Vagina (tissue), 2 donors: ENCODE measurements at regions not wholly inside any gene's neighbourhood (a gene's known extent, or its start where the extent isn't known, plus 50 kb on each side); places are given as distances from the start of the nearest gene placed in this dataset.

Experiments used
- DNase-seq, 2 donors: peaks; one replicate each; pipeline ENCODE4 v3.0.0-alpha.2; 2017; ENCODE audit errors: extremely low spot score in 2 of 2
- H3K27ac ChIP-seq: fragments of 200-600 bp; sonication (generic); one replicate; pipeline ENCODE4 v1.5.1; 2019
- H3K27me3 ChIP-seq: fragments of 200-600 bp; sonication (generic); one replicate; pipeline ENCODE4 v1.5.1; 2019
- H3K36me3 ChIP-seq, 2 donors: fragments of 200-600 bp; sonication (generic); one replicate each; pipeline ENCODE4 v1.5.1; 2017 to 2019
- H3K4me1 ChIP-seq: fragments of 200-600 bp; sonication (generic); one replicate; pipeline ENCODE4 v1.5.1; 2019
- H3K4me3 ChIP-seq, 2 donors: fragments of 200-600 bp; sonication (generic); 1 replicate in 1 of 2; 2 replicates in 1 of 2; pipeline ENCODE4 v1.5.1; 2016 to 2019
- H3K9me3 ChIP-seq: fragments of 200-600 bp; sonication (generic); one replicate; pipeline ENCODE4 v1.5.1; 2019
- POLR2A ChIP-seq, 2 donors: fragments of 450-650 bp; IDR thresholded peaks; one replicate each; pipeline ENCODE4 v1.6.1; 2017; ENCODE audit warnings: antibody characterized with exemption in 2 of 2, mild to moderate bottlenecking in 2 of 2, moderate library complexity in 2 of 2
- POLR2AphosphoS5 ChIP-seq, 2 donors: sonication (generic); formaldehyde crosslinking; IDR thresholded peaks; one replicate each; pipeline ENCODE4 v1.9.0; 2017; ENCODE audit warnings: antibody characterized with exemption in 2 of 2, mild to moderate bottlenecking in 2 of 2, low read depth in 1 of 2; ENCODE audit not compliant: insufficient read depth in 1 of 2
- intact Hi-C: fragments of 100-400 bp; cut with DNase I; formaldehyde crosslinking; loops from one replicate; pipeline ENCODE4 v1.15.1; 2023
- TF ChIP-seq, protein P1 (sequence below), 3 experiments: fragments of 450-650 bp in 2 of 3; fragments of 200-600 bp in 1 of 3; sonication (generic) in 1 of 3; IDR thresholded peaks; one replicate each; pipeline ENCODE4 v1.5.1; 2017 to 2019; ENCODE audit warnings: antibody characterized with exemption in 3 of 3, mild to moderate bottlenecking in 2 of 3, moderate library complexity in 2 of 3

DNA sequence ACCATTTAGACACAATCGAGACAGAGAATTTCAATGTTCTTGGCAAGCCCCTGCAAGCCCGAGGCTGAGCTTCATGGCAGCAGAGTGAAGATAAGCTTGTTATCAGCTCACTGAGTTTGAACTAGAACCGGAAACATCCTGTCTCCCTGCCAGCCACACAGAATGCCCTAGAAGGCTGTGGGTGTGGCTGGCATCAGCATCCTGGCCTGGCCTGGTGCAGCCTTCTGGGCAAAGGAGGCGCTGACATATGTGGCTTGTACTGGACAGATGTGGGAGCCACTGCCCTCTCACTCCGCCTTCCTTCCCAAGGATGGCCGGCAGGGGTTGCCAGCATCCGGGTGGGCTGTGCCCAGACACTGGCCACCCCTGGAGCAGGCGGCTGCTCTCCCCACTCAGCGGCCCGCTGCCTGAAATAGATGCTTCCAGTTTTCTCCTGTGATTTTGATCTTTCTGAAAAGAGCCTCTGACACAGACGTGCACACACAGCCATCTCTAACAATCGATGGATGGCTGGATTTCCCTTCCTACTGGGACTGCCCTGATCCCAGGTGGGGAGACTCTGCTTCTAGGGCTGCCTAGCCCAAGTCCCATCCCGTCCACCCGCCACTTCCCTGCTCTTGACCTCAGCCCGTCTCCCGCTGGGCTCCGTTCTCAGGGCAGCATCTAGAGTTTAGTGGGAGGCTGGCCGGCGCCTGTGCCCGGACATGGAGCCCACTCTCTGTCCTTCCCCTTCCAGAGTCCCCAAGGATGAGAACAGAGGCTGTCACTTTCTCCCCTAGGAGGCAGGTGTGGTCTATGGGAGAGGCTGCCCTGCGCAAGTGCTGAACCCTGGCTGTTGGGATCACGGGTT lies 149.7 kb downstream of the CTTN start:
- Histone ChIP-seq H3K4me3 (no peak overlapping the region), H3K27me3 (no peaks in the 10 kb centered on the region), H3K4me1 (no peaks in the 10 kb centered on the region), H3K36me3 (no peaks in the 10 kb centered on the region), H3K27ac (no peak overlapping the region), H3K9me3 (no peaks in the 10 kb centered on the region)
- intact Hi-C loops = no loop called here
- TF ChIP-seq, protein P1, sequence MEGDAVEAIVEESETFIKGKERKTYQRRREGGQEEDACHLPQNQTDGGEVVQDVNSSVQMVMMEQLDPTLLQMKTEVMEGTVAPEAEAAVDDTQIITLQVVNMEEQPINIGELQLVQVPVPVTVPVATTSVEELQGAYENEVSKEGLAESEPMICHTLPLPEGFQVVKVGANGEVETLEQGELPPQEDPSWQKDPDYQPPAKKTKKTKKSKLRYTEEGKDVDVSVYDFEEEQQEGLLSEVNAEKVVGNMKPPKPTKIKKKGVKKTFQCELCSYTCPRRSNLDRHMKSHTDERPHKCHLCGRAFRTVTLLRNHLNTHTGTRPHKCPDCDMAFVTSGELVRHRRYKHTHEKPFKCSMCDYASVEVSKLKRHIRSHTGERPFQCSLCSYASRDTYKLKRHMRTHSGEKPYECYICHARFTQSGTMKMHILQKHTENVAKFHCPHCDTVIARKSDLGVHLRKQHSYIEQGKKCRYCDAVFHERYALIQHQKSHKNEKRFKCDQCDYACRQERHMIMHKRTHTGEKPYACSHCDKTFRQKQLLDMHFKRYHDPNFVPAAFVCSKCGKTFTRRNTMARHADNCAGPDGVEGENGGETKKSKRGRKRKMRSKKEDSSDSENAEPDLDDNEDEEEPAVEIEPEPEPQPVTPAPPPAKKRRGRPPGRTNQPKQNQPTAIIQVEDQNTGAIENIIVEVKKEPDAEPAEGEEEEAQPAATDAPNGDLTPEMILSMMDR (IDR thresholded peaks at IDR 0.05) = no peak
- no peak for TF ChIP-seq POLR2AphosphoS5 (IDR thresholded peaks at IDR 0.05; ENCODE audit: insufficient read depth in 1 of 2, low read depth in 1 of 2)
- TF ChIP-seq POLR2A (IDR thresholded peaks at IDR 0.05) = no peak
- DNase-seq = no peak

DNA sequence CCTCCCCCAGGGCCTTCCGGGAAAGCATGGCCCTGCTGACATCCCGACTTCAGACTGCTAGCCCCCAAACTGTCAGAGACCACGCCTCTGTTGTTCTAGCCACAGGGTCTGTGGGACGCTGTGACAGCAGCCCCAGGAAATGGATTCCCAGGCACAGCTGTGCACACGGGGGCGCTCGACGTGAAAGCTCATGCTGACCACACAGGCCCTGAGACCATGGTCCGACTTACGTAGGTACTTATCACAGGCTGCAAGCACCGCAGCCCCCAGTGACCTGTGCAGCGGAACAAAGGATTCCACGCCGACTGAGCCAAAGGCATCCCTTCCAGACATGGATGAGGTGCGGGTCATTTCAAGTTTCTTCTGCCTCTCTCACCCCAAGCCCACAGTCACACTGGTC lies 150.6 kb downstream of the CTTN start:
- Histone ChIP-seq H3K27me3 (no peaks in the 10 kb centered on the region), H3K4me3 (no peak overlapping the region), H3K36me3 (no peaks in the 10 kb centered on the region), H3K27ac (no peak overlapping the region), H3K4me1 (no peaks in the 10 kb centered on the region), H3K9me3 (no peaks in the 10 kb centered on the region)
- no peak for TF ChIP-seq POLR2A (IDR thresholded peaks at IDR 0.05)
- TF ChIP-seq, protein P1 (IDR thresholded peaks at IDR 0.05) = no peak
- TF ChIP-seq POLR2AphosphoS5 (IDR thresholded peaks at IDR 0.05; ENCODE audit: insufficient read depth in 1 of 2, low read depth in 1 of 2) = no peak
- intact Hi-C loops = no loop called here
- no peak for DNase-seq

DNA sequence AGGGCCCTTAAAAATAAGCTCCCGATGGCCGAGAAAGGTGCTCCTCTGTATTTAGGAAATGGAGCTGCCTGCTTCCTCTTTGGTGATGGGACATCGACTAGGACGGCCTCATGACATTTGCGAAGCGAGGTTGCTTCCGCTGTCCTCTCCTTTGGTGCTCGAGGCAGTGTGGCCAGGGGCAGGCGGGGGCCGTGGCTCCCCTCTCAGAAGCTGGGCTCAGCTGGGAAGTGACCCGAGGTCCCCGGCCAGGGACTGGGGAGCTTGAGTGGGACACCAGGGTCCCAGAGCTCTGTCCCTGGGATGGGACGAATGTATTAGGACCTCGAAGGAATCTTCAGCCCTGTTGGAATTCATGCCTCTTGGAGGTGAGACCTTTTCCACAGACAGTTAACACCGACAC lies 151.1 kb downstream of the CTTN start:
- no peaks in the 10 kb centered on the region for H3K9me3 ChIP-seq
- no peaks in the 10 kb centered on the region for H3K27me3 ChIP-seq
- H3K4me3 ChIP-seq = no peak overlapping the region
- intact Hi-C loops = no loop called here
- TF ChIP-seq POLR2A (IDR thresholded peaks at IDR 0.05) = no peak
- no peaks in the 10 kb centered on the region for H3K36me3 ChIP-seq
- H3K4me1 ChIP-seq = no peaks in the 10 kb centered on the region
- DNase-seq = no peak
- no peak overlapping the region for H3K27ac ChIP-seq

DNA sequence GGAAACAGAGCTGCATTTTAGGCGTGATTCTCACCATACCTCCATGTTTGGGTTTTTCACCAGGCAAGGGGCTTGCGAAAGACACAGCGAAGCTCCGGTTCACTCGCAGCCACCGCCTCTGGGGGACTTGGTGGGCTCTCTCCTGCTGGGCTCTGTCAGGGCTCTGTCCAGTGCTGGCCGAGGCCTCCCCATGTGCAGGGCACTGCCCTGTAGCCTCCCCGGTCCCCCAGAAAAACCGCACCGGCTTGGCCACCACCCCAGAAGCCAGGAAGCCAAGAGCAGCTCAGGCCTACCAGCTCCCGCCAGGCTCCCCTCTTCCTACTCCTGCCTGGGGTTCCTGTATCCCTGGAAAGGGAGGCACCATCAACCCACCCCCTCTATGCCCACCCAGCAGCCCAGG lies 151.5 kb downstream of the CTTN start:
- no peaks in the 10 kb centered on the region for H3K4me1 ChIP-seq
- intact Hi-C loops = no loop called here
- H3K27ac ChIP-seq = no peak overlapping the region
- H3K27me3 ChIP-seq = no peaks in the 10 kb centered on the region
- no peak for DNase-seq
- no peak overlapping the region for H3K4me3 ChIP-seq
- no peak for TF ChIP-seq POLR2AphosphoS5 (IDR thresholded peaks at IDR 0.05; ENCODE audit: insufficient read depth in 1 of 2, low read depth in 1 of 2)
- TF ChIP-seq POLR2A (IDR thresholded peaks at IDR 0.05) = no peak
- TF ChIP-seq, protein P1 (IDR thresholded peaks at IDR 0.05) = no peak
- H3K36me3 ChIP-seq = no peaks in the 10 kb centered on the region
- H3K9me3 ChIP-seq = no peaks in the 10 kb centered on the region

DNA sequence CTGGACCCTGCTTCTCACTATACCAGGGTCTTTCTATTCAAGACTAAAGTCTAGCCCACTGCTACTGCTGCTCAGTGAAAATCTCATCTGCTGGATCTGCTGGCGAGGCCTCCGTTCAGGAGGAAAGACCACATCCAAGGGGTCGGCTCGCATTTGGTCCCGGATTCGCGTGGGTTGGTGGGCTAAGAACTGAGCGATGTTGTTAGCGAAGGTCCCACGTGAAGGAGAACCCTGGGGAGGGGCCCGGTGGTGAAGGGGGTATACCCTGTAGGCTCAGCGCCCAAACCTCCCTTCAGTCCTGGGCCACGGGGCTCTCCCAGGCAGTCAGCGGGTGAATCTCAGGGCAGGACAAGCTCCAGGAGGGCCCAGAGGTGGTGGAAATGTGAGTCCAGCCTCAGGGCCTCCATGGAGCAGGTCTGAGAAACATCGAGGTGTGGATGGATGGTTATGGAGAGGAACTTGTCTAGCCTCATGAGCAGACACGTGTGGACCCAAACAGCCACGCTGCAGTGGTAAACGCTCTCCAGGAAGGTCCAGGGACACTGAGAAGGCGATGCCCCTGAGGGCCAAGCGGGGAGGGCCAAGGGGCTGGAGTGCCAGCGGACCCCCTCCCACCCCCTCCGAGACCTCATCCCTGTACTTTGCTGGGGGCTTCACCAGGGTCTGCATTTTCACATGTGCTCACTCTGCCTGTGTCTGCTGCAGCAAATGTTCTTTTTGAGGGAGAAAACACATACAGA lies 152.3 kb downstream of the CTTN start:
- intact Hi-C loops = no loop called here
- Histone ChIP-seq H3K27me3 (no peaks in the 10 kb centered on the region), H3K27ac (no peak overlapping the region), H3K36me3 (no peaks in the 10 kb centered on the region), H3K4me3 (no peak overlapping the region), H3K4me1 (no peaks in the 10 kb centered on the region), H3K9me3 (no peaks in the 10 kb centered on the region)
- no peak for DNase-seq
- TF ChIP-seq, protein P1 (IDR thresholded peaks at IDR 0.05) = no peak
- TF ChIP-seq POLR2AphosphoS5 (IDR thresholded peaks at IDR 0.05; ENCODE audit: insufficient read depth in 1 of 2, low read depth in 1 of 2) = no peak
- no peak for TF ChIP-seq POLR2A (IDR thresholded peaks at IDR 0.05)
